Right lobe of liver (tissue), 6 donors: ENCODE measurements at regions not wholly inside any gene's neighbourhood (a gene's known extent, or its start where the extent isn't known, plus 50 kb on each side); places are given as distances from the start of the nearest gene placed in this dataset.
"Not testable (repeated sequence)": the region's sequence is repeated elsewhere in the genome, so short reads cannot be mapped to it uniquely, and the experiment has no call there.

Source experiments
- ATAC-seq, 4 donors: fragments of 200-7000 bp; cut with Tn5 transposase; one replicate each; pipeline ENCODE4 v1.9.1; 2020; ENCODE audit warnings: mild to moderate bottlenecking in 4 of 4, moderate library complexity in 4 of 4
- DNase-seq, 3 donors: peaks; one replicate each; pipeline ENCODE4 v3.0.0-alpha.2; 2020
- H3K27ac ChIP-seq, 3 donors: fragments of 200-600 bp; one replicate each; pipeline ENCODE4 v1.8.0; 2022
- H3K27me3 ChIP-seq, 2 donors: fragments of 200-600 bp; one replicate each; pipeline ENCODE4 v1.8.0; 2022
- H3K36me3 ChIP-seq, 4 donors: fragments of 200-600 bp; sonication (generic) in 1 of 4; one replicate each; pipeline versions ENCODE4 v1.5.1 to v1.8.0; 2017 to 2022; ENCODE audit warnings: control low read depth in 1 of 4
- H3K4me1 ChIP-seq, 4 donors: fragments of 200-600 bp; sonication (generic) in 1 of 4; one replicate each; pipeline versions ENCODE4 v1.5.1 to v1.8.0; 2017 to 2022; ENCODE audit warnings: control low read depth in 1 of 4
- H3K4me3 ChIP-seq, 3 donors: fragments of 200-600 bp; one replicate each; pipeline ENCODE4 v1.8.0; 2022
- H3K9me3 ChIP-seq, 4 donors: fragments of 200-600 bp; sonication (generic) in 1 of 4; one replicate each; pipeline versions ENCODE4 v1.5.1 to v1.8.0; 2017 to 2022; ENCODE audit warnings: control low read depth in 1 of 4
- POLR2A ChIP-seq: fragments of 450-650 bp; IDR thresholded peaks from one replicate; pipeline ENCODE4 v1.6.1; 2017; ENCODE audit warnings: antibody characterized with exemption, mild to moderate bottlenecking
- WGBS: methylation state at CpG from one replicate; pipeline ENCODE4 v1.1.6; 2018; ENCODE audit warnings: low coverage, low lambda C conversion rate; ENCODE audit not compliant: insufficient coverage; ENCODE audit errors: missing lambda C conversion rate; 5-methylcytosine and 5-hydroxymethylcytosine counted together
- intact Hi-C, 2 donors: fragments of 100-400 bp; cut with DNase I; formaldehyde crosslinking; loops; one replicate each; pipeline versions ENCODE4 v1.11.2 to v1.14.1; 2022
- TF ChIP-seq, protein P1 (sequence below), 4 donors: fragments of 200-600 bp in 3 of 4; fragments of 450-650 bp in 1 of 4; IDR thresholded peaks; one replicate each; pipeline versions ENCODE4 v1.5.1 to v1.8.0; 2016 to 2022; ENCODE audit warnings: antibody characterized with exemption in 4 of 4, mild to moderate bottlenecking in 2 of 4
- donor health status: DM: no; HTN: yes; CAD: no.
- donor health status: DM: no; HTN: no; CAD: no.
- donor health status: DM: no; HTN: no; CAD: no.
- donor health status: DM: no; HTN: yes; CAD: no.
- donor health status: DM: no; HTN: yes; CAD: no.

DNA sequence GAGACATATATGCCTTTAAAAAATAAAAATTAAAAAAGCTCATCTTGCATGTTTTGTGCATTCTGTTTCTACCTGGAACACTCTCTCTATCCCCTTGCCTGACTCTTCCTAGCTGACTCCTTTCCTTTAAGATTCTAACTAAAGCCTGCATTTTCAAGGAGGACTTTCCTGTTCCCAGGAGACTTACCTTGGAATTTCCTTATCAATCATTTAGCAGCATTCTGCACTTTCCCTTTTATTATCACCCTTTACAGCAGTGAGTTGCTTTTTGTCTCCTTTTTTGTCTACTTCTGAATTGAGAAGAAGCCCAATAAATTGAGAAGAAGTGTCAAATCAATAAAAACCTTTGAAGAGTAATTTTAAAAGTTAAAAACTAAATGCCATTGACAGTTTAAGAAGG lies 142.2 kb upstream of the TMEM196 start:
- Histone ChIP-seq H3K36me3 (no peaks in the 10 kb centered on the region), H3K27ac (no peak overlapping the region), H3K9me3 (no peaks in the 10 kb centered on the region), H3K27me3 (no peaks in the 10 kb centered on the region), H3K4me1 (no peaks in the 10 kb centered on the region), H3K4me3 (no peak overlapping the region)
- no peak for DNase-seq
- ATAC-seq = no peak
- TF ChIP-seq, protein P1, sequence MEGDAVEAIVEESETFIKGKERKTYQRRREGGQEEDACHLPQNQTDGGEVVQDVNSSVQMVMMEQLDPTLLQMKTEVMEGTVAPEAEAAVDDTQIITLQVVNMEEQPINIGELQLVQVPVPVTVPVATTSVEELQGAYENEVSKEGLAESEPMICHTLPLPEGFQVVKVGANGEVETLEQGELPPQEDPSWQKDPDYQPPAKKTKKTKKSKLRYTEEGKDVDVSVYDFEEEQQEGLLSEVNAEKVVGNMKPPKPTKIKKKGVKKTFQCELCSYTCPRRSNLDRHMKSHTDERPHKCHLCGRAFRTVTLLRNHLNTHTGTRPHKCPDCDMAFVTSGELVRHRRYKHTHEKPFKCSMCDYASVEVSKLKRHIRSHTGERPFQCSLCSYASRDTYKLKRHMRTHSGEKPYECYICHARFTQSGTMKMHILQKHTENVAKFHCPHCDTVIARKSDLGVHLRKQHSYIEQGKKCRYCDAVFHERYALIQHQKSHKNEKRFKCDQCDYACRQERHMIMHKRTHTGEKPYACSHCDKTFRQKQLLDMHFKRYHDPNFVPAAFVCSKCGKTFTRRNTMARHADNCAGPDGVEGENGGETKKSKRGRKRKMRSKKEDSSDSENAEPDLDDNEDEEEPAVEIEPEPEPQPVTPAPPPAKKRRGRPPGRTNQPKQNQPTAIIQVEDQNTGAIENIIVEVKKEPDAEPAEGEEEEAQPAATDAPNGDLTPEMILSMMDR (IDR thresholded peaks at IDR 0.05) = no peak
- TF ChIP-seq POLR2A = no peak
- intact Hi-C loops = no loop called here

DNA sequence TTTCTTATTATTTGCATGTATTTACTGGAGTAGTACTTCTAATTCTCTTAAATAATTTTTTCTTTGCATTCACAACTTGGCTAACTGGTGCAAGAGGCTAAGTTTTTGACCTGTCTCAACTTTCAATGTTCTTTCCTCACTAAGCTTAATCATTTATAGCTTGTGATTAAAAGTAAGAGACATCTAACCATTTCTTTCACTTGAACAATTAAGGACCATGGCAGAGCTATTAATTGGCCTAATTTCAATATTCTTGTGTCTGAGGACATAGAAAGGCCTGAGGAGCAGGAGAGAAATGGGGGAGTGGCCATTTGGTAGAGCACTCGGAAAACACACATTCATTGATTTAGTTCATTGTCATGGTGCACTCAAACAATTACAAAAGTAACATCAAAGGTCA lies 141.4 kb upstream of the TMEM196 start:
- H3K27me3 ChIP-seq = no peaks in the 10 kb centered on the region
- H3K36me3 ChIP-seq = no peaks in the 10 kb centered on the region
- no peak overlapping the region for H3K27ac ChIP-seq
- DNase-seq (no peak), ATAC-seq (no peak)
- no peaks in the 10 kb centered on the region for H3K4me1 ChIP-seq
- no peak for TF ChIP-seq POLR2A
- TF ChIP-seq, protein P1 (IDR thresholded peaks at IDR 0.05) = no peak
- intact Hi-C loops = no loop called here
- H3K9me3 ChIP-seq = no peaks in the 10 kb centered on the region
- 25% methylated on average over 1 of the region's 1 CpG for WGBS
- no peak overlapping the region for H3K4me3 ChIP-seq

DNA sequence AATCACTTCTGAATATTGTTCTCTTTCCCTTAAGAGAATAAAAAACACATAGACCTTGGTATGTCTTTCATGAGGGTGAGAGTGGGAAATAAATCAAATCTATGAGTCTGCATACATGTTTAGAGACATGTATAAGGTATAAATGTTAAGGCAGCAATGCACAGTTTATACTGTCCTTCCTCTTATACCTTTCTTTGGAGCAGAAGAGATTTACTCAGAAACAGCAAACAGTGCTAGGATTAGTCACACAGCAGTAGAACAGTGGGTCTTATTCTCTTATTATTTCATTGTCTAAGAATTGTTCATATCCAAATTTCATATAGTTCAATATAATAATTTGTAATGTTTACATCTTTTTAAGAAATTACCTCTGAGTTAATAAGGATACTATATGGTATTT lies 126.7 kb upstream of the TMEM196 start:
- intact Hi-C loops = no loop called here
- Histone ChIP-seq H3K4me1 (no peaks in the 10 kb centered on the region), H3K27me3 (no peaks in the 10 kb centered on the region), H3K36me3 (no peaks in the 10 kb centered on the region), H3K4me3 (no peak overlapping the region), H3K27ac (no peak overlapping the region), H3K9me3 (no peaks in the 10 kb centered on the region)
- no peak for ATAC-seq
- DNase-seq = no peak
- TF ChIP-seq, protein P1 (IDR thresholded peaks at IDR 0.05) = no peak
- TF ChIP-seq POLR2A = no peak

DNA sequence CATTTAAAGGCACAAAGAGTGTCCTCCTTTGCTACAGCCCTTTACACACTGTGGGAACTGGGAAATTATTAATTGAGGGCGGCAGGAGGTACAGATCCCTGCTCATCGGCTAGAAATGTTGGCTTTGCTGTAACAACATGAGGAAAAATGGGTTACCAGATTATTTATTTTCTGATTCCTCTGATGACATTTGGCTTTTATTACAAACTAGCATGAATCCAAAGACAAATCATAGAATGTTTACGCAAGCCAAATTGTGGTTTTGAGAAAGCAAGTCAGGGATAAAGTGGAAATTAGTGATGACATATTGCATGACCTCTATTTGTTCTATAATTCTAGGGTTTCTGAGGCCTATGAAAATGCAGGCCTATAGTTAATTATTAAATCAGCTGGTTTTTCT lies 126.1 kb upstream of the TMEM196 start:
- WGBS = 64% methylated on average over 3 of the region's 3 CpGs
- no peak for TF ChIP-seq POLR2A
- TF ChIP-seq, protein P1 (IDR thresholded peaks at IDR 0.05) = no peak
- Histone ChIP-seq H3K27me3 (no peaks in the 10 kb centered on the region), H3K36me3 (no peaks in the 10 kb centered on the region), H3K27ac (no peak overlapping the region), H3K4me3 (no peak overlapping the region), H3K4me1 (no peaks in the 10 kb centered on the region), H3K9me3 (no peaks in the 10 kb centered on the region)
- DNase-seq (no peak), ATAC-seq (no peak)
- intact Hi-C loops = no loop called here

DNA sequence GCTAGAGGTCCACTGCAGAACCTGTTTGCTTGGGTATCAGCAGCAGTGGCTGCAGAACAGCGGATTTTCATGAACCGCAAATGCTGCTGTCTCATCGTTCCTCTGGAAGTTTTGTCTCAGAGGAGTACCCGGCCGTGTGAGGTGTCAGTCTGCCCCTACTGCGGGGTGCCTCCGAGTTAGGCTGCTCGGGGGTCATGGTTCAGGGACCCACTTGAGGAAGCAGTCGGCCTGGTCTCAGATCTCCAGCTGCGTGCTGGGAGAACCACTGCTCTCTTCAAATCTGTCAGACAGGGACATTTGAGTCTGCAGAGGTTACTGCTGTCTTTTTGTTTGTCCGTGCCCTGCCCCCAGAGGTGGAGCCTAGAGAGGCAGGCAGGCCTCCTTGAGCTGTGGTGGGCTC lies 109.5 kb upstream of the TMEM196 start:
- H3K4me3 ChIP-seq, H3K27ac ChIP-seq, H3K9me3 ChIP-seq, H3K4me1 ChIP-seq, intact Hi-C loops, H3K36me3 ChIP-seq, ATAC-seq, DNase-seq, H3K27me3 ChIP-seq: not testable (repeated sequence)
- WGBS = 86% methylated on average over 9 of the region's 11 CpGs
